ENCODE measurements at regions not wholly inside any gene's neighbourhood (a gene's known extent, or its start where the extent isn't known, plus 50 kb on each side); places are given as distances from the start of the nearest gene placed in this dataset.

- TF ChIP-seq JUND (IDR thresholded peaks at IDR 0.05) = no peak
- TF ChIP-seq YY1 (IDR thresholded peaks at IDR 0.05) = no peak
- TF ChIP-seq MAX (IDR thresholded peaks at IDR 0.05) = no peak
- TF ChIP-seq EGR1 (IDR thresholded peaks at IDR 0.05; ENCODE audit: low read depth in 2 of 2) = no peak
- TF ChIP-seq FOXA1 (IDR thresholded peaks at IDR 0.05) = no peak
- TF ChIP-seq NR2F2 (IDR thresholded peaks at IDR 0.05) = no peak
- TF ChIP-seq RXRA (IDR thresholded peaks at IDR 0.05) = no peak
- no peak for TF ChIP-seq FOXA2 (IDR thresholded peaks at IDR 0.05)
- peaks cover 0 to 10% (median 7%) of the 10 kb centered on the region in 4 donors for H3K4me1 ChIP-seq (ENCODE audit: control insufficient read depth in 4 of 4, insufficient read depth in 4 of 4, low read length in 3 of 4)
- H3K36me3 ChIP-seq (ENCODE audit: control insufficient read depth in 4 of 4, insufficient read depth in 3 of 4, low read depth in 1 of 4, low read length in 3 of 4) = no peaks in the 10 kb centered on the region
- H3K9me3 ChIP-seq (ENCODE audit: control insufficient read depth in 4 of 4, low read length in 3 of 4) = peaks cover 0 to 4% (median 1%) of the 10 kb centered on the region in 4 donors
- H3K27me3 ChIP-seq (ENCODE audit: control insufficient read depth in 4 of 4, insufficient read depth in 4 of 4, low read length in 3 of 4) = no peaks in the 10 kb centered on the region
- no peak overlapping the region for H3K27ac ChIP-seq (ENCODE audit: low read depth in 1 of 2, low read length in 2 of 2)
- H3K9ac ChIP-seq (ENCODE audit: low read depth in 1 of 2, low read length in 2 of 2) = no peak overlapping the region
- 83% methylated on average over 8 of the region's 8 CpGs for WGBS
- no peak overlapping the region for H3K4me3 ChIP-seq (ENCODE audit: low read depth in 1 of 3, low read length in 3 of 3)
- DNase-seq (ENCODE audit: low spot score) = no peak
Observed at GRCh38 chr5:6810641-6811405, 97.6 kb downstream of the TENT4A start.

- H3K4me3 ChIP-seq (ENCODE audit: low read depth in 1 of 3, low read length in 3 of 3) = no peak overlapping the region
- no peak overlapping the region for H3K27ac ChIP-seq (ENCODE audit: low read depth in 1 of 2, low read length in 2 of 2)
- H3K9ac ChIP-seq (ENCODE audit: low read depth in 1 of 2, low read length in 2 of 2) = no peak overlapping the region
- H3K4me1 ChIP-seq (ENCODE audit: control insufficient read depth in 4 of 4, insufficient read depth in 4 of 4, low read length in 3 of 4) = peaks cover 0 to 10% (median 7%) of the 10 kb centered on the region in 4 donors
- 78% methylated on average over 4 of the region's 4 CpGs for WGBS
- H3K27me3 ChIP-seq (ENCODE audit: control insufficient read depth in 4 of 4, insufficient read depth in 4 of 4, low read length in 3 of 4) = peaks cover 0 to 3% (median 0%) of the 10 kb centered on the region in 4 donors
- no peaks in the 10 kb centered on the region for H3K9me3 ChIP-seq (ENCODE audit: control insufficient read depth in 4 of 4, low read length in 3 of 4)
- H3K36me3 ChIP-seq (ENCODE audit: control insufficient read depth in 4 of 4, insufficient read depth in 3 of 4, low read depth in 1 of 4, low read length in 3 of 4) = no peaks in the 10 kb centered on the region
- TF ChIP-seq EGR1 (IDR thresholded peaks at IDR 0.05; ENCODE audit: low read depth in 2 of 2) = no peak
- TF ChIP-seq ZBTB33 (IDR thresholded peaks at IDR 0.05) = no peak
- TF ChIP-seq HNF4G (IDR thresholded peaks at IDR 0.05) = no peak
- TF ChIP-seq NR2F2 (IDR thresholded peaks at IDR 0.05) = no peak
- no peak for TF ChIP-seq JUND (IDR thresholded peaks at IDR 0.05)
- no peak for TF ChIP-seq REST (IDR thresholded peaks at IDR 0.05)
- no peak for TF ChIP-seq ATF3 (IDR thresholded peaks at IDR 0.05)
- no peak for TF ChIP-seq YY1 (IDR thresholded peaks at IDR 0.05)
- no peak for TF ChIP-seq TAF1 (conservative IDR thresholded peaks at IDR 0.05)
- TF ChIP-seq RAD21 (IDR thresholded peaks at IDR 0.05) = no peak
- no peak for TF ChIP-seq FOXA2 (IDR thresholded peaks at IDR 0.05)
- DNase-seq (ENCODE audit: low spot score) = no peak
Observed at GRCh38 chr5:6812091-6812490, 98.9 kb downstream of the TENT4A start.

All from liver (tissue), 7 donors.